RPMI7951 (cell line): ENCODE measurements at regions not wholly inside any gene's neighbourhood (a gene's known extent, or its start where the extent isn't known, plus 50 kb on each side); places are given as distances from the start of the nearest gene placed in this dataset.
"Not testable (repeated sequence)": the region's sequence is repeated elsewhere in the genome, so short reads cannot be mapped to it uniquely, and the experiment has no call there.

ENCODE experiments used
- DNase-seq: peaks from one replicate; pipeline ENCODE4 v3.0.0-alpha.2; 2012; ENCODE audit warnings: low read depth

DNA sequence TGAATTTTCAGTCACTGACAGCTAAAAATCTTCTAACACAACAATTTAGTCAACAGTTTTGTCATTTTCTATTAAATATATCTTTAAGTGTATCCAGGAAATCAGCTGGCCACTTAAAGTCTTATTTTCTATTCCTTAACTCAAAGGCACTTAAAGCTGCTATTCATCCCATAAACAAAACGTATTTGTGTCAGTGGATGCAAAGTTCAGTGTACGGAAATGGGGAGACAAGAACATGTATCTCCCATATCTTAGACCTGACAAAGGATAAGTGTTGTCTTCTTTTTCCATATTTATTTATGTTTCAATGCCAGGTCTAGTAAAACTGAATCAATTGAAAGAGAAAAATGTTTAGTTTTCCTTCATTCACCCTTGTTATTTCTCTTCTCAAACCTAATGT lies 409.8 kb upstream of the KLHL1 start:
- DNase-seq, result no peak

DNA sequence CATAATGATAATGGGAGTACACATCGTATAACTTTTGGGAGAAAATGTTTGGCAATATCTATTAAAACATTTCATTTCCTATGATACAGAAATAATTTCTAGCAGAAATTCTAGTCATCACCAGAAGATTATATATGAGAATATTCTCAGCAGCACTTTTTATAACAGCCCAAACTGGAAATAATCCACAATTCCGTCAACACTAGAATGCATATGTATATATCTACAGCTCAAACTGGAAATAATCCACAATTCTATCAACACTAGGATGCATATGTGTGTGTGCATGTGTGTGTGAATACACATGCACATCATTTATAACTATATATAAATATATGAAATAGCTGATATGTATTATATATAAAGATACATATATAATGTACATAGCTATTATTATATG lies 408.0 kb upstream of the KLHL1 start:
- no peak for DNase-seq

DNA sequence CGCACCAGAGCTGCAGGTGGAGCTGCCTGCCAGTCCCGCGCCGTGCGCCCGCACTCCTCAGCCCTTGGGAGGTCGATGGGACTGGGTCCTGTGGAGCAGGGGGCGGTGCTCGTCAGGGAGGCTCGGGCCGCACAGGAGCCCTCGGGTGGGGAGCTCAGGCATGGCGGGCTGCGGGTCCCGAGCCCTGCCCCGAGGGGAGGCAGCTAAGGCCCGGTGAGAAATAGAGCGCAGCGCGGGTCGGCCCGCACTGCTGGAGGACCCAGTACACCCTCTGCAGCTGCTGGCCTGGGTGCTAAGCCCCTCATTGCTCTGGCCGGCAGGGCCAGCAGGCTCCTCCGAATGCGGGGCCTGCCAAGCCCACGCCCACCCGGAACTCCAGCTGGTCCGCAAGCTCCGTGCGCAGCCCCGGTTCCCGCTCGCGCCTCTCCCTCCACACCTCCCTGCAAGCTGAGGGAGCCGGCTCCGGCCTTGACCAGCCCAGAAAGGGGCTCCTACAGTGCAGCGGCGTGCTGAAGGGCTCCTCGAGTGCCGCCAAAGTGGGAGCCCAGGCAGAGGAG lies 403.7 kb upstream of the KLHL1 start:
- not testable (repeated sequence) for DNase-seq

DNA sequence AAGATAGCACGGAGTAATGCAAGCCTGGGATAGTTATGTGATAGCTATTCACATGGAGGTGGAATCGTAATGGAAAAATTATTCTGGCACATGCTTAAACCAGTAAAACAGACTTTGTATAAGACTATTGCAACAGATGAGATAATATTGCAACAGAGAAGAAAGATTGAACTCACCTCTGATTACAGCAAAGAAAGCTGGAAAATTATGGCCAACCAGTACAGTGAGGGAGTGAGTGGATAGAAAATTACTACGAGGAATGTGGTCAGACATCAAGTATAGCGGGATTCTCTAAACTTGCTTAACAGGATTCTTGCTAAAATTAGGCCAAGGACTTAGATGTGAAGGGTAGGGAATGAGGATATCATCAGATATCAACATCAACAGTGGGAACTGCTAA lies 397.6 kb upstream of the KLHL1 start:
- DNase-seq, result no peak

DNA sequence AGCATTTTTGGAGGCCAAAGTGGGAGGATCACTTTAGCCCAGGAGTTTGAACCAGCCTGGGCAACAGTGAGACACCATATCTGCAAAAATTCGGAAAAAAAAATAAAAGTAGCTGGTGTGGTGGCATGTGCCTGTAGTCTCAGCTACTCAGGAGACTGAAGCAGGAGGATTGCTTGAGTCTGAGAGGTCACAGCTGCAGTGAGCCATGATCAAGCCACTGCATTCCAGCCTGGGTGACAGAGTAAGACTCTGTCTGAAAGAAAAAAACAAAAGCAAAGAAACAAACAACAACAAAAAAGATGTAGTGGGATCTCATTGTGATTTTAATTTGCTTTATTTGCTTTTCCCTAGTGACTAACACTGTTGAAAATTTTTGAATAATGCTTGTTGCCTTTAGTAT lies 394.7 kb upstream of the KLHL1 start:
- no peak for DNase-seq

DNA sequence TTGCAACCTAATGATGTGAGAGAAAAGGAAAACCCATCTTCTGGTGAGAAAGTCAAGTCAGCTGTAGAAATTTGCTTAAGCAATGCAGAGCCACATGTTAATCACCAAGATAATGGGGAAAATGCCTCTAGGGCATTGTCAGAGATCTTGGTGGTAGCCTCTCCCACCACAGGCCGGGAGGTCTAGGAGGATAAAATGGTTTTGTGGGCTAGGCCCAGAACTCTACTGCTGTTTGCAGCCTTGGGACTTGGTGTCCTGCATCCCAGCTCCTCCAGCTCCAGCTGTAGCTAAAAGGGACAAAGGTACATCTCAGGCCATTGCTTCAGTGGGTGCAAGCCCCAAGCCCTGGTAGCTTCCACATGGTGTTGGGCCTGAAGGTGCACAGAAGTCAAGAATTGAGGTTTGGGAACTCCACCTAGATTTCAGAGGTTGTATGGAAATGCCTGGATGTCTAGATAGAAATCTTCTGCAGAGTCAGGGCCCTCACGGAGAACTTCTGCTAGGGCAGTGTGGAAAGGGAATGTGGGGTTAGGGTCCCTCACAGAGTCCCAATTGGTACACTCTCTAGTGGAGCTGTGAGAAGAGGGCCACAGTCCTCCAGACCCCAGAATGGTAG lies 382.2 kb upstream of the KLHL1 start:
- DNase-seq, result no peak

DNA sequence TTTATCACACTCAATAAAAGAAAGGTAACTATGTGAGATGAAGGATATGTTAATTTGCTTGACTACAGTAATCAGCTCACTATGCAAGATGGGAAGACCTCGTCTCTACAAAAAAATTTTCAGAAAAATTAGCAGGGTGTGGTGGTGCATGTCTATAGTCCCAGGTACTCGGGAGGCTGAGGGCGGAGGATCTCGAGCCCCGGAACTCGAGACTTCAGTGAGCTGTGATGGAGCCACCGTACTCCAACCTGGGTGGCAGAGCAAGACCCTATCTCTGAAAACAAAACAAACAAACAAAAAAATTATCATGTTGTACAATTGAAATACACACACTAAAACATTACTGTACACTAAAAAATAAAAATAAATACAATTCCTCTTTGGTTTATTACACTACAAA lies 376.7 kb upstream of the KLHL1 start:
- no peak for DNase-seq

DNA sequence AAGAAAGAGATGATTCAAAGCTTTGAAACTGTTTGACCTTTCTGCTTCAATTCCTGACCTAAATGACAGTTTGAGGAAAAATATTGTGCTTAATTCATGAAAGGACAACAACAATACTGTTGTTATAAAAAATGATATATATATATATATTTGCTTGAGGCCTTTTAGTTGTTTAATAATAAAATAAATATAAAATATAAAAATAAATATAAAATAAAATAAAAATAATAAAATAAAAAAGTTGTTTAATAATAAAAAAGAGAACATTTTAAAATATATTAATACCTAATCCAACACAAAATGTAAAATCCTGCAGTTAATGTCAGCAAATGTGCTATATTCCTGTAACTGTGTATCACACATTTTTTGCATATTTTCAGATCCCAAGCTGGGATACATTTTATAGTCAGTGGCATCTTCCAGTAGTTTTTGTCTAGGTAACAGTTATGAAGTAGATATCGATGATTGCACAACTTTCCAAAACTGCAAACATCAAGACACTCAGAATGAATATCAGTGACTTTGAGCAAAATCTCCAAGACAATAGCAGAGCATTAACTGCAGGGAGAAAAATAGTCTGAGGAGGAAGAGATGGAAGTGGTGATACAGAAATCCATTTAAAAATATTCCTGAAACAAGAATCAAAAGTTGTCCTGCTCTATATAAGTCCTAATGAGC lies 375.5 kb upstream of the KLHL1 start:
- DNase-seq, result no peak

DNA sequence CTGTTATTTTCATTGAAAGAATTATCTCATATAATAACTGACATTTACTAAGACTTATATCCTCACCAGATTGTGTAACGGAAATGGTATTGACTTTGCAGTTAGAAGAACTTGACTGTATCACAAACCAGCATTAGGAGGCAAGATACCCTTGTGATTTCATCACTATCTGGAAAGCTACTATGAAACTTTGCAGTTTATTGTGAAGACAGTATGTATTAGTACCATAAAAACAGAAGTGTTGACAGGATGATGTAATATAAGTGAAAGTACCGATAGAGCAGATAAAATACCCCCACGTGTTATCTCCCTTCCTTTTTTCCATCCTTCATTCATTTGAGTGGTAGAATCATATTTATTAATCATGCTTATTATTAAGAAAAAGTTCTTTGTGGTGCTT lies 365.7 kb upstream of the KLHL1 start:
- no peak for DNase-seq

DNA sequence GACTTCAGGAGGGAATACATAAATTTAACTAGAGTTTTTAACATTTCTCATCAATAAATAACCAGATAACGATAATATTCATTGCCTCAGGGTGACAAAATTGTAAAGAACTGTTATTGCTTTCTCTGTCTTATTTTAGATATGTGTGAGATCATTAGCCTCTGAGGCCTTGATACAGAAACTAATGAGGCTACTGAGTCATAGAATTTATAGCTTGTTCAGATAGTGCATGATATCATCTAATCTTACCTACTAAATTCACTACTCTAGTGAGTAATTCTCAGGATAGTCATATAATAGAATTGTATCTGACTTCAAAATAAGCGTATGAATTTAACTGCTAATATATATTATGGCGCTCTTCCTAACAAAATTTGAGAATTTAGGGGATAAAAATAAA lies 360.8 kb upstream of the KLHL1 start:
- DNase-seq, result no peak

DNA sequence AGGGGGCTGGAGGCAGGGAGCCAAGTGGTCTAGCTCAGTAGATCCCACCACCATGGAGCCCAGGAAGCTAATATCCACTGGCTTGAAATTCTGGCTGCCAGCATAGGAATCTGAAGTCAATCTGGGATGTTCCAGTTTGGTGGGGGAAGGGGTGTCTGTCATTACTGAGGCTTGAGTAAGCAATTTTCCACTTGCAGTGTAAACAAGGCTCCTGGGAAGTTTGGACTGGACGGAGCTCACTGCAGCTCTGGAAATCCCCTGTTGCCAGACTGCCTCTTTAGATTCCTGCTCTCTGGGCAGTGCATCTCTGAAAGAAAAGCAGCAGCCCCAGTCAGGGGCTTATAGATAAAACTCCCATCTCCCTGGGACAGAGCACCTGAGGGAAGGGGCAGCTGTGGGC lies 349.2 kb upstream of the KLHL1 start:
- no peak for DNase-seq

DNA sequence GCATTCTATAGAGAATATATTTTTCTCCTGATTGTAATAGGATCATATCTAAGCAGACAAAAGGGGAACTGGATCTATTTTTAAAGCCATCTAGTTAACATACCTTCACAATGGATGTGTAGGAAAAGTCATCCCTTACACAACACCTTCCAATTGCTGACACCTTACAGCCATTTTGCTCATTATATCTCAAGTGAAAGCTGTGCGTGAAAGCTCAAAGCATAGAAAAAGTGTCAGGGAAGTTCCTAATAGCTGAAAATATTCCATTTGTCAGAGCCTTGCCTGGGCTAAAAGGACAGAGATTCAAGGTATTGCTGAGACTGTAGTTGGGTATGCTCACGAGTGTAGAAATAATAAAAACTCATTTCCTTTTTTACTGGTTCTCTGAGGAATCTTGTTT lies 340.6 kb upstream of the KLHL1 start:
- DNase-seq, result no peak

DNA sequence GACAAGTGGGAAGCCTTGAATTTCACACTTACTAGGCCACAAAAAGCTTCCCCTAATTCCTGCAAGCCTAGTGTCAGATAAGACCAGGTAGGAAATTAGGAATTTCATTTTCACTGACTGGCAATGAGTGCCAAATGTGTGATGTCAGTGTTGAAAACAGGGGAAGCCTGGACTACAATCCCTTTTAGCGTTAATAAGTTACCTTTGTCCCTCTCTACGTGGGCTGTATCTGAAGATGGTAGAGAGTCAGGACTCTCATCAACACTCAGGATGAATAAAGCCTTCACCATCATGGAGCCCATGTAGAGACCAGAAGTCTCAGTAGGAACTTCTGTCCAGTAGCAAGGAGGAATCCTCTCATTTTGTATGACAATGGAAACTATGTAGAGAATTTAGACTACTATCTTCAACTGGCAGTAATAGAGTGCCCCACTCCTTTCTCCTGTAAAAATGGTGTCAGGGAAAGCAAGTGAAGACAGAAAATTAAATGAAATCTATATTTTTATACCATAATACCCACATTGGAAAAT lies 324.1 kb upstream of the KLHL1 start:
- no peak for DNase-seq

DNA sequence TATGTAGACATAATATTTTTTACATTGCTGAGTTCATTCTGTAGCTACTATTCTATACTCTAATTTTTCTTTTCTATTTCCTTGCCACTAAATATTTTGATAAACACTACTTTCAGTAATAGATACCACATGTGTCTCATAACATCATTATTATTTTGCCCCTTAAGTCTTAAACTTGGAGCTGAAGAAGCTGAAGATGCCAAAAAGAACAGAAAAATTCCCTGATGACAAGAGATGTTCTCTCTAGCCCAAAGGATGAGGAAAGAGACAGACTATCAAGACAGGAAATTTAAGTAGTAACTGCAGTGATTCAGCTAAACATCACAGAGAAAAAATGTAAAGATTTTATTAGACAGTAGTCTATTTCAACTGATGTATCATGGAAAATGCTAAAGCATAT lies 322.0 kb upstream of the KLHL1 start:
- DNase-seq, result no peak

DNA sequence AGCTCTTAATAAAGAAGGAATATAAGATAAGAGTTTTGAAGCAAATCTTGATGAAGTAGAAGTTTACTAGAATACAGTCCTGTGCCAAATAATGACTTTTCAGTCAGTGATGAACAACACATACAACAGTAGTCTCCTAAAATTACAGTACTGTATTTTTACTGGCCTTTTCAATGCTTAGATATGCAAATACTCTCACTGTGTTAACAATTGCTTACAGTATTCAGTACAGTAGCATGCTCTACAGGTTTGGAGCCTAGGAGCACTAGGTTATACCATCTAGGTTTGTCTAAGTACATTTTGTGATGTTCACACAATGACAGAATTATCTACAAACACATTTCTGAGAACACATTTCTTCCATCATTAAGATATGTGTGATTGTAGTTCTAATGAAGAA lies 316.7 kb upstream of the KLHL1 start:
- DNase-seq, result no peak

DNA sequence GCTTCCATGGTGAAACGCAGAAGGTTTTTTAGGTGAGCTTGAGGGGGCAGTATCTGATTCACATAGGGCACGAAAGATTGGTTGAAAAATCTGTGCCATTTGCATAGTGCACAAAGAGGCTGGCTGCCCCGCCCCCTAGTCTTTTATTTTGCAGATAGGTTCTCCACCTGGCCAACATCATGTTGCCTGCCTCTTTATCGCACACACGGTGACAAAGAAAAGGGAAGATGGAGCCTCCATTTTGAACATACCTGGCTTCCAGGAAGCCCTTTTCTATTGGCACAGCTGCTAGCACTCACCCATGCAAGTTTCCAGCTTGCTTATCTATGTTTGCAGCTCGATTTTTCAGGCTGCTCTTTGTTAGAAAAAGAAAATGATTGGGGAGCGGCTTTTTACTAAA lies 316.2 kb upstream of the KLHL1 start:
- no peak for DNase-seq

DNA sequence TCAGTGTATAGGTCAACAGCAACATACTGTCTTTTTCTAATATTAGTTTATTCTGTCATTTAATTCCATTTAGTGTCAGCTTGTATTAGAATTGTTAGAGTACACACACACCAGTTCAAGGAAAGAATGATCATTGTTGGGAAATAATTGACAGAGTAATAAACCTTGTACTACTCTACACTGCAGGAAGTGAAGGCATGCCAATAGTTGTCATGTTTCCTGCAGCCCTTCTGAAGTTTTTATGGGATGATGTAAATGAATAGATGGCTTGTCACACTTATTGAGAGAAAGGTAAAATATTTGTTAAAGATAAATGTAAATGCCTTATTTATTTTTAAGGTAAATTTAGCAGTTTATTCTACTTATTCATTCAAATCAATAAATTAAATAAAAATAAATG lies 306.9 kb upstream of the KLHL1 start:
- no peak for DNase-seq

DNA sequence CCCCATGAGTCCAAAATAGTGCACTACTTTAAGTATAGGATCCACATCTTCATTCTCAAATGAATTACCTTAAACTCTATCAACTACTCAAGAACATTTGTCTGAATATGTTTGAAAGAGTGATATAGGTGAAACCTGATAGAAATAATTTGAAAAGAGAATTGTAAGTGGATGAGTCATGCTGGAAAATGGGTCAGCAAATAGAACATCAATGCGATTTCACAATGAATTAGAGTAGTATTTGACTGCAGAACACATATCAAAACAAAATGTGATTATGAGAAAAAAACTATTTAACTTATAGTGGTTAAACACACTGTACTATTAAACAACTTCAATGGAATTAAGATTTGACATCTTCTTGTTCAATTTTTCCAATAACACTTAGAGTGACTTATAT lies 300.6 kb upstream of the KLHL1 start:
- no peak for DNase-seq

DNA sequence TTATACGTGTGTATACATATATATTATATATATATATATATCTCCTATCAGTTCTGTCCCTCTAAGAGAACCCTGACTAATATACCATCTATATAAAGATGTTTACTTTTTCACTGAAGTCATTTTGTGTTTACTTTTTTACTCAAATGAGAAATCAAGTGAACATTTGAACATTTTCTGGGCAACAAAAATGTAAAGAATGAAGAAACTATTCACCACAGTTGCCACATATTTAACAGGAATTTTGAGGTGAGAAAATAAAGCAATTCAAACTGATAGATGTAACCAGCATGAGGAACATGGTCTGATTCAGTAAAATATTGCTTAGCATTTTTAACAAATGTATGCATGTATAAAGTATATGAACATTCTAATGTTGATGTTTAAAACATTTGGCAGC lies 299.2 kb upstream of the KLHL1 start:
- DNase-seq, result no peak

DNA sequence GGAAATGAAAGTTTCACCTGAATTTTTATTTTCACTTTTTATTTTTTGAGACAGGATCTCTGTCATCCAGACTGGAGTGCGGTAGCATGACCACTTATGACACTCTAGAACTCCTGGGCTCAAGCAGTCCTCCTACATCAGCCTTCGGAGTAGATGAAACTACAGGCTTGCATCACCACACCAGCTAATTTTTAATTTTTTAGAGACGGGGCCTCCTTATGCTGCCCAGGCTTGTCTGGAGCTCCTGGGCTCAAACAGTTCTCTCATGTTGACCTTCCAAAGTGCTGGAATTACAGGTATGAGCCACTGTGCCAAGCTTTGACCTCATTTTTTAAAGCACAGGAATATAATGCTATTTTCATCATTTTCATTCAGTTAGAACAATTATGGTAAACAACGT lies 297.0 kb upstream of the KLHL1 start:
- DNase-seq, result no peak

DNA sequence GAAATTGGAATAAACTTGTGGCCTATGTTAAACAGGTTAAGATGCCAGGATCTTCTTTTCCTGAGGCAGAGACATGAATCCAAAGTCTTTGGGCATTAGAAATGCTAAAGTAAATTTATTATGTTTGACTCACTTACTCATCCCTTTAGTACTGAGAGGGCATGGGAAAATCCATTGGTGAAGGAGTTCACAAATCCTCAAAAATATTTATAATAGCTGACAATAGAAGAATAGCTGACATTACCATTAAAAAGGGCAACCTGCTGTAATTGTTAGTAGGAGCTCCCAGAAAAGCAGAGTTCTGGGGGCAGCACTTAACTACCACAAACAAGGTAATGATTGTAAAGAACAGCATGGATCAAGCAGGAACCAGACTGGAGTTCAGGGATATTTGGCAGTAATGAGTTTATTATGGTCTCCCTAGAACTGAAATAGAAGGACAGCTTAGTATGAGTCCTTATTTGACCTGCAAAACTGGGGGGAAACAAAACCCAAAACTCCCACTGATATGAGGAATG lies 285.8 kb upstream of the KLHL1 start:
- no peak for DNase-seq

DNA sequence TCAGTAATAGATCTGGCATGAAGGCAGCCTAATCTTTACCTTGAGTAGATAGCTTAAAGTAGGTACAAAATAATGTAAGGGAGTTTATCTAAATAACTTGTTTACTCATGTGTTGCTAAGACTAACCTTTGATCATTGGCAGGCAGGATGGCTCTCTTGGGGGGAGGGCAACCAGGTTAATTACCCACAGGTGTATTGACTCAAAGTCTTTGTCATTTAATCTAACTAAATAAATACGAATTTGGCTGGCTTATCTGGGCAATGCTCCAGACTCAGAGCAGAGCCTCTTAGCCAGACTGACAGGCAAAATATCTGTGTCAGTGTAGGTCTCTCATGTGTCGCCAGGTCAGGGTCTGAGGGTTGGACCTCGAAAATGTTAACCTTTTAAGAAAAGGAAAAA lies 283.4 kb upstream of the KLHL1 start:
- DNase-seq, result no peak

DNA sequence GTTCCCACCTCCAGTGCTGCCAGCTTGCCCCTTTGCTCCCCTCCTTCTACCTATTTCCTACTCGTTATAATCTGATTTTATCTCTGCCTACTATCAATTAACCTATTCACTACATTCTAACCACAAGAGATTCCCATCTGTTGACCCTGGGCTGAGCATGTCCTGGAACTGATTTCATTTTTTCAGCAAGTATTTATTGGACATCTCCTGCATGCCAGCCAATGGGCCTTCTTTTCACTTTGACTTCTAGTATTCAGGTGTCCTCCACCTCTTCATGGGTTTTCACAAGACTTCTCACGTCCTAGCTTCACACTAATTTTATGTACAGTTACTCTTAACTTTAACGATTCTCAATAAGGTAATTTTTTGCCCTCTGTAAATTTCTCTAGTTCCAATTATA lies 282.7 kb upstream of the KLHL1 start:
- no peak for DNase-seq
